Activated T-helper 1 cell treated with anti-CD3 and anti-CD28 coated beads, Interleukin-12 subunit alpha, Interleukin-12 subunit beta, Interleukin-2, Interleukin-4 antibody, amounts not matched to agents 30 ng/mL and 10 ng/mL and 1 ng/mL, durations not matched to agents 14 hours and 24 hours and 36 hours (primary cell): ENCODE measurements at regions not wholly inside any gene's neighbourhood (a gene's known extent, or its start where the extent isn't known, plus 50 kb on each side); places are given as distances from the start of the nearest gene placed in this dataset.

Experiments
- DNase-seq: peaks from one replicate; pipeline ENCODE4 v3.0.0; 2021; ENCODE audit warnings: low spot score
- H3K27ac Mint-ChIP-seq: one replicate; pipeline ENCODE4 v1.8.0; 2021; ENCODE audit warnings: mild to moderate bottlenecking, mixed read lengths
- H3K27me3 Mint-ChIP-seq: one replicate; pipeline ENCODE4 v1.8.0; 2022; ENCODE audit warnings: mild to moderate bottlenecking, moderate library complexity, mixed read lengths; ENCODE audit not compliant: insufficient read depth
- H3K36me3 Mint-ChIP-seq: one replicate; pipeline ENCODE4 v1.8.0; 2021; ENCODE audit warnings: low read depth, mixed read lengths
- H3K4me1 Mint-ChIP-seq: one replicate; pipeline ENCODE4 v1.8.0; 2021; ENCODE audit warnings: low read depth, mixed read lengths
- H3K4me3 Mint-ChIP-seq: one replicate; pipeline ENCODE4 v1.8.0; 2021; ENCODE audit warnings: mild to moderate bottlenecking, moderate library complexity, mixed read lengths
- H3K9me3 Mint-ChIP-seq: one replicate; pipeline ENCODE4 v1.8.0; 2021; ENCODE audit warnings: mixed read lengths
- intact Hi-C: fragments of 100-400 bp; cut with micrococcal nuclease; formaldehyde crosslinking; loops from one replicate; pipeline ENCODE4 v1.15.1; 2024

GRCh38 chr1:208357644-208358507 is 113.7 kb upstream of the PLXNA2 start:
- intact Hi-C loops: no loop called here
- H3K36me3 Mint-ChIP-seq: no peaks in the 10 kb centered on the region
- H3K27ac Mint-ChIP-seq: no peak overlapping the region
- H3K4me1 Mint-ChIP-seq: no peaks in the 10 kb centered on the region
- peaks cover 4% of the 10 kb centered on the region for H3K9me3 Mint-ChIP-seq
- no peak for DNase-seq
- no peak overlapping the region for H3K4me3 Mint-ChIP-seq
- peaks cover 8% of the 10 kb centered on the region for H3K27me3 Mint-ChIP-seq

GRCh38 chr1:208358651-208359050 is 114.5 kb upstream of the PLXNA2 start:
- intact Hi-C loops: no loop called here
- H3K36me3 Mint-ChIP-seq: no peaks in the 10 kb centered on the region
- no peak for DNase-seq
- peaks cover 3% of the 10 kb centered on the region for H3K9me3 Mint-ChIP-seq
- no peaks in the 10 kb centered on the region for H3K4me1 Mint-ChIP-seq
- no peak overlapping the region for H3K27ac Mint-ChIP-seq
- H3K27me3 Mint-ChIP-seq: peaks cover 8% of the 10 kb centered on the region
- no peak overlapping the region for H3K4me3 Mint-ChIP-seq

GRCh38 chr1:208362011-208362410 is 117.8 kb upstream of the PLXNA2 start:
- no peak overlapping the region for H3K4me3 Mint-ChIP-seq
- H3K9me3 Mint-ChIP-seq: no peaks in the 10 kb centered on the region
- DNase-seq: no peak
- intact Hi-C loops: no loop called here
- H3K27ac Mint-ChIP-seq: no peak overlapping the region
- peaks cover 4% of the 10 kb centered on the region for H3K27me3 Mint-ChIP-seq
- H3K4me1 Mint-ChIP-seq: no peaks in the 10 kb centered on the region
- no peaks in the 10 kb centered on the region for H3K36me3 Mint-ChIP-seq

- DNase-seq: no peak
- Mint-ChIP-seq H3K9me3 (no peaks in the 10 kb centered on the region), H3K27ac (no peak overlapping the region), H3K4me1 (no peaks in the 10 kb centered on the region), H3K36me3 (no peaks in the 10 kb centered on the region), H3K4me3 (no peak overlapping the region), H3K27me3 (peaks cover 4% of the 10 kb centered on the region)
- intact Hi-C loops: no loop called here
These were observed 122.4 kb upstream of the PLXNA2 start for GRCh38 chr1:208366559-208366958.

- no peaks in the 10 kb centered on the region for H3K4me1 Mint-ChIP-seq
- no peak overlapping the region for H3K27ac Mint-ChIP-seq
- intact Hi-C loops: no loop called here
- H3K9me3 Mint-ChIP-seq: no peaks in the 10 kb centered on the region
- H3K36me3 Mint-ChIP-seq: no peaks in the 10 kb centered on the region
- no peak for DNase-seq
- H3K4me3 Mint-ChIP-seq: no peak overlapping the region
- H3K27me3 Mint-ChIP-seq: no peaks in the 10 kb centered on the region
These were observed 124.9 kb upstream of the PLXNA2 start for GRCh38 chr1:208369045-208369444.

GRCh38 chr1:208369658-208370057 is 125.5 kb upstream of the PLXNA2 start:
- Mint-ChIP-seq H3K4me3 (no peak overlapping the region), H3K27ac (no peak overlapping the region), H3K4me1 (no peaks in the 10 kb centered on the region), H3K27me3 (no peaks in the 10 kb centered on the region), H3K9me3 (no peaks in the 10 kb centered on the region), H3K36me3 (no peaks in the 10 kb centered on the region)
- no peak for DNase-seq
- intact Hi-C loops: no loop called here

GRCh38 chr1:208374391-208374941 is 130.3 kb upstream of the PLXNA2 start:
- no peak for DNase-seq
- no peaks in the 10 kb centered on the region for H3K27me3 Mint-ChIP-seq
- no peaks in the 10 kb centered on the region for H3K9me3 Mint-ChIP-seq
- H3K36me3 Mint-ChIP-seq: no peaks in the 10 kb centered on the region
- H3K4me3 Mint-ChIP-seq: no peak overlapping the region
- no peaks in the 10 kb centered on the region for H3K4me1 Mint-ChIP-seq
- H3K27ac Mint-ChIP-seq: no peak overlapping the region
- intact Hi-C loops: no loop called here

- no peaks in the 10 kb centered on the region for H3K9me3 Mint-ChIP-seq
- intact Hi-C loops: no loop called here
- H3K36me3 Mint-ChIP-seq: no peaks in the 10 kb centered on the region
These were observed 137.3 kb upstream of the PLXNA2 start for GRCh38 chr1:208381481-208381880.

GRCh38 chr1:208387908-208388811 is 144.0 kb upstream of the PLXNA2 start:
- H3K36me3 Mint-ChIP-seq: no peaks in the 10 kb centered on the region
- no peaks in the 10 kb centered on the region for H3K27me3 Mint-ChIP-seq
- no peak overlapping the region for H3K4me3 Mint-ChIP-seq
- intact Hi-C loops: no loop called here
- H3K4me1 Mint-ChIP-seq: no peaks in the 10 kb centered on the region
- no peak for DNase-seq
- no peak overlapping the region for H3K27ac Mint-ChIP-seq
- H3K9me3 Mint-ChIP-seq: no peaks in the 10 kb centered on the region

More at GRCh38 chr1:208381481-208381880, 137.3 kb upstream of the PLXNA2 start:
- DNase-seq: no peak
- no peaks in the 10 kb centered on the region for H3K4me1 Mint-ChIP-seq
- no peak overlapping the region for H3K27ac Mint-ChIP-seq
- H3K4me3 Mint-ChIP-seq: no peak overlapping the region
- H3K27me3 Mint-ChIP-seq: no peaks in the 10 kb centered on the region

- intact Hi-C loops: no loop called here
- H3K4me3 Mint-ChIP-seq: no peak overlapping the region
- no peaks in the 10 kb centered on the region for H3K27me3 Mint-ChIP-seq
- no peaks in the 10 kb centered on the region for H3K36me3 Mint-ChIP-seq
- no peak overlapping the region for H3K27ac Mint-ChIP-seq
- DNase-seq: no peak
- no peaks in the 10 kb centered on the region for H3K4me1 Mint-ChIP-seq
- no peaks in the 10 kb centered on the region for H3K9me3 Mint-ChIP-seq
These were observed 149.2 kb upstream of the PLXNA2 start for GRCh38 chr1:208393416-208393815.

GRCh38 chr1:208393826-208394225 is 149.6 kb upstream of the PLXNA2 start:
- H3K36me3 Mint-ChIP-seq: no peaks in the 10 kb centered on the region
- no peaks in the 10 kb centered on the region for H3K4me1 Mint-ChIP-seq
- no peak for DNase-seq
- intact Hi-C loops: no loop called here
- H3K27ac Mint-ChIP-seq: no peak overlapping the region
- H3K27me3 Mint-ChIP-seq: no peaks in the 10 kb centered on the region
- no peak overlapping the region for H3K4me3 Mint-ChIP-seq
- H3K9me3 Mint-ChIP-seq: no peaks in the 10 kb centered on the region

- Mint-ChIP-seq H3K27ac (no peak overlapping the region), H3K4me1 (no peaks in the 10 kb centered on the region), H3K9me3 (no peaks in the 10 kb centered on the region), H3K27me3 (no peaks in the 10 kb centered on the region), H3K36me3 (no peaks in the 10 kb centered on the region), H3K4me3 (no peak overlapping the region)
- intact Hi-C loops: no loop called here
- no peak for DNase-seq
These were observed 153.1 kb upstream of the PLXNA2 start for GRCh38 chr1:208397286-208397685.

GRCh38 chr1:208405014-208405413 is 160.8 kb upstream of the PLXNA2 start:
- Mint-ChIP-seq H3K27ac (no peak overlapping the region), H3K9me3 (no peaks in the 10 kb centered on the region), H3K36me3 (no peaks in the 10 kb centered on the region), H3K27me3 (no peaks in the 10 kb centered on the region), H3K4me1 (no peaks in the 10 kb centered on the region), H3K4me3 (no peak overlapping the region)
- no peak for DNase-seq
- intact Hi-C loops: no loop called here
